HL-60 (cell line): ENCODE measurements at regions not wholly inside any gene's neighbourhood (a gene's known extent, or its start where the extent isn't known, plus 50 kb on each side); places are given as distances from the start of the nearest gene placed in this dataset.

Experiments
- DNase-seq, 2 experiments: peaks; one replicate each; pipeline ENCODE4 v3.0.0-alpha.2; 2010 to 2020; ENCODE audit warnings: low read depth in 1 of 2, low spot score in 1 of 2
- H3K27ac ChIP-seq: fragments of 250-450 bp; sonication (Bioruptor Pico); replicated peaks from 2 replicates; pipeline ENCODE4 v1.5.1; 2020; ENCODE audit warnings: mild to moderate bottlenecking, moderate library complexity
- H3K27me3 ChIP-seq: fragments of 250-450 bp; sonication (Bioruptor Pico); 2 replicates; pipeline ENCODE4 v1.5.1; 2021; ENCODE audit warnings: mild to moderate bottlenecking, moderate library complexity; ENCODE audit not compliant: insufficient read depth, poor library complexity, severe bottlenecking
- H3K4me3 ChIP-seq: replicated peaks from 2 replicates; pipeline ENCODE4 v1.5.1; 2011; ENCODE audit warnings: mild to moderate bottlenecking, control low read depth, low read length; ENCODE audit not compliant: insufficient read depth
- GABPA ChIP-seq: IDR thresholded peaks from 2 replicates; pipeline ENCODE4 v1.6.1; 2012; ENCODE audit warnings: low read depth
- POLR2AphosphoS5 ChIP-seq: IDR thresholded peaks from 2 replicates; pipeline ENCODE4 v1.6.1; 2012; ENCODE audit warnings: low read depth
- SPI1 ChIP-seq: IDR thresholded peaks from 2 replicates; pipeline ENCODE4 v1.6.1; 2012; ENCODE audit warnings: low read depth, mild to moderate bottlenecking, borderline replicate concordance
- TF ChIP-seq, protein P1 (sequence below): IDR thresholded peaks from 2 replicates; pipeline ENCODE4 v1.6.1; 2012; ENCODE audit warnings: low read depth; ENCODE audit not compliant: insufficient replicate concordance
- TF ChIP-seq, protein P2 (sequence below): IDR thresholded peaks from one replicate; pipeline ENCODE4 v1.5.1; 2011; ENCODE audit warnings: low read length, control low read depth, inconsistent platforms; ENCODE audit not compliant: insufficient read depth

DNA sequence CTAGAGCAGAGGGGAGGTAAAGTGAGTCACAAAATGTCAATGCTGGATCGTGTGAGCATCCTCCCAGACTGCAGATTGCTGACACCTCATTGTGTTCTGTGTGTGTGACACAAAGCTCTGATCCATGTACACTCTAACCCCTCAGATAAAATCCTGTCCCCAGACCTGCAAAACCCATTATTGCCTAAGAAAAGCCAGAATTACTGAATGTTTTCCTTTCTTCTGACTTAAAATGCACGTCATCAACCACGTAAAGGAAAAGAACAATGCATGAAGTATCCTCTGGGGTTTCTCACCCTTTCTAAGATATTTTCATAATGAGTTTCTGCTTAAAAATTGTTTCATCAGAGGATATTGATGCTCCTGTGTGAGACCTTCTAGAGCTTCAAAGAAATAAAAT lies 218.0 kb upstream of the PREP start:
- Histone ChIP-seq H3K27ac (no peak overlapping the region), H3K4me3 (no peak overlapping the region), H3K27me3 (no peaks in the 10 kb centered on the region)
- DNase-seq = no peak
- TF ChIP-seq, protein P1, sequence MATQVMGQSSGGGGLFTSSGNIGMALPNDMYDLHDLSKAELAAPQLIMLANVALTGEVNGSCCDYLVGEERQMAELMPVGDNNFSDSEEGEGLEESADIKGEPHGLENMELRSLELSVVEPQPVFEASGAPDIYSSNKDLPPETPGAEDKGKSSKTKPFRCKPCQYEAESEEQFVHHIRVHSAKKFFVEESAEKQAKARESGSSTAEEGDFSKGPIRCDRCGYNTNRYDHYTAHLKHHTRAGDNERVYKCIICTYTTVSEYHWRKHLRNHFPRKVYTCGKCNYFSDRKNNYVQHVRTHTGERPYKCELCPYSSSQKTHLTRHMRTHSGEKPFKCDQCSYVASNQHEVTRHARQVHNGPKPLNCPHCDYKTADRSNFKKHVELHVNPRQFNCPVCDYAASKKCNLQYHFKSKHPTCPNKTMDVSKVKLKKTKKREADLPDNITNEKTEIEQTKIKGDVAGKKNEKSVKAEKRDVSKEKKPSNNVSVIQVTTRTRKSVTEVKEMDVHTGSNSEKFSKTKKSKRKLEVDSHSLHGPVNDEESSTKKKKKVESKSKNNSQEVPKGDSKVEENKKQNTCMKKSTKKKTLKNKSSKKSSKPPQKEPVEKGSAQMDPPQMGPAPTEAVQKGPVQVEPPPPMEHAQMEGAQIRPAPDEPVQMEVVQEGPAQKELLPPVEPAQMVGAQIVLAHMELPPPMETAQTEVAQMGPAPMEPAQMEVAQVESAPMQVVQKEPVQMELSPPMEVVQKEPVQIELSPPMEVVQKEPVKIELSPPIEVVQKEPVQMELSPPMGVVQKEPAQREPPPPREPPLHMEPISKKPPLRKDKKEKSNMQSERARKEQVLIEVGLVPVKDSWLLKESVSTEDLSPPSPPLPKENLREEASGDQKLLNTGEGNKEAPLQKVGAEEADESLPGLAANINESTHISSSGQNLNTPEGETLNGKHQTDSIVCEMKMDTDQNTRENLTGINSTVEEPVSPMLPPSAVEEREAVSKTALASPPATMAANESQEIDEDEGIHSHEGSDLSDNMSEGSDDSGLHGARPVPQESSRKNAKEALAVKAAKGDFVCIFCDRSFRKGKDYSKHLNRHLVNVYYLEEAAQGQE = no peak
- TF ChIP-seq POLR2AphosphoS5 (no peak), SPI1 (no peak), GABPA (no peak)
- TF ChIP-seq, protein P2, sequence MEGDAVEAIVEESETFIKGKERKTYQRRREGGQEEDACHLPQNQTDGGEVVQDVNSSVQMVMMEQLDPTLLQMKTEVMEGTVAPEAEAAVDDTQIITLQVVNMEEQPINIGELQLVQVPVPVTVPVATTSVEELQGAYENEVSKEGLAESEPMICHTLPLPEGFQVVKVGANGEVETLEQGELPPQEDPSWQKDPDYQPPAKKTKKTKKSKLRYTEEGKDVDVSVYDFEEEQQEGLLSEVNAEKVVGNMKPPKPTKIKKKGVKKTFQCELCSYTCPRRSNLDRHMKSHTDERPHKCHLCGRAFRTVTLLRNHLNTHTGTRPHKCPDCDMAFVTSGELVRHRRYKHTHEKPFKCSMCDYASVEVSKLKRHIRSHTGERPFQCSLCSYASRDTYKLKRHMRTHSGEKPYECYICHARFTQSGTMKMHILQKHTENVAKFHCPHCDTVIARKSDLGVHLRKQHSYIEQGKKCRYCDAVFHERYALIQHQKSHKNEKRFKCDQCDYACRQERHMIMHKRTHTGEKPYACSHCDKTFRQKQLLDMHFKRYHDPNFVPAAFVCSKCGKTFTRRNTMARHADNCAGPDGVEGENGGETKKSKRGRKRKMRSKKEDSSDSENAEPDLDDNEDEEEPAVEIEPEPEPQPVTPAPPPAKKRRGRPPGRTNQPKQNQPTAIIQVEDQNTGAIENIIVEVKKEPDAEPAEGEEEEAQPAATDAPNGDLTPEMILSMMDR = no peak

DNA sequence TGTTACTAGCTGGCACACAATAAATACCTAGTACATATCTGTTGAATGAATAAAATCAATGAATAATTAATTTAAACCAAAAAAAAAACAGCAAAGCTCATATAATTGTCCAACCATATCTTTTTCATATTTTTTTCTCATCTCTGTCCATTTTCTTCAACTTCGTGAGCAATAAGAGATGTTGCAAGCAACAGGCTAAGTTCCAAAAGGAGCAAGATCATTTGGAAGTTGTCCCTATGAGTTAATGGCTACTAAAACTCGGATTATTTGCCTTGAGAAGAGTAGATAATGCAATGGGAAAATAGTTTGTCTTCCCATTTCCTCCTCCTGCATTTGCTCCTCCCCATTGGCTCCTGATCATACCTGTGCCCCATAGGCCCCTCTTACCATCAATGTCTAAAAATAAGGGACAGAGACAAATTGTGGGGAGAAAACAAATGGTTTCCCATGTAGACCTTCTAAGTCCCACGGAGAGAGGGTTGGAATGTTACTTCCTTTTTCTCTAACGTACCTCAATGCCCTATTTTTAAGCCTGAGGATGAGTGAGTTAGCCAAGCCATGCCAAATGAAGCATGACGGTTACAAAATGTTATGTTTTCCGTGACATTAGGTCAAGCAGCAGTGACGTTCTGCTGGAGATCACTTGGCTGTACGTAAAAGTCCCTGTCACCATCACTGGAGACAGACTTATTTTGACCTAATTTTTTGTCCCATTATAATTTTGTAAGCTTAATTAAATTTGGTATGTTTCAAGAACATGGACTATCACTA lies 217.3 kb upstream of the PREP start:
- TF ChIP-seq, protein P1 = no peak
- no peak for TF ChIP-seq POLR2AphosphoS5
- no peak for TF ChIP-seq GABPA
- TF ChIP-seq, protein P2 = no peak
- TF ChIP-seq SPI1 = no peak
- Histone ChIP-seq H3K27ac (no peak overlapping the region), H3K4me3 (no peak overlapping the region)

DNA sequence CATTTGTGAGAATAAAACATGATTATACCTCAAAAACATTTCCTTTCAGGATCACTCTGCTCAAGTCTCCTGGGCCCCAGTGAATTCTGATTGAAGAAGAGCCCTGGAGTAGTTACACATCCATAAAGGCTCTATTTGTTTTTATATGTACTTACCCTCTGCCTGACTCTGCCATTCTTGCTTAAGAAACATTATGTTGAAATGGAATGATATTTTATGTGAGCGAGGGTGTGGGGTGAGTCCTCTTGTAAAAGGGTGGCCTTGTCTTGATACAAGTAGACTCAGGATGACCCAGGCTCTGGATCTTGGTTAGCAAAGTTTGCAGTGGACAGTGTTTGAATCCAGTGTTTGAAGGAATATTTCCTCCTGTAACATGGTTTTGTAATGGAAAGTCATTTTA lies 215.4 kb upstream of the PREP start:
- H3K27ac ChIP-seq = no peak overlapping the region
- no peak for DNase-seq
- H3K4me3 ChIP-seq = no peak overlapping the region
- H3K27me3 ChIP-seq = no peaks in the 10 kb centered on the region
- no peak for TF ChIP-seq GABPA
- TF ChIP-seq SPI1 = no peak
- TF ChIP-seq, protein P2 = no peak
- TF ChIP-seq, protein P1 = no peak
- TF ChIP-seq POLR2AphosphoS5 = no peak

More for the DNA sequence above, 217.3 kb upstream of the PREP start:
- DNase-seq = no peak
- no peaks in the 10 kb centered on the region for H3K27me3 ChIP-seq
